Sciatic nerve (tissue), 2 donors: ENCODE measurements at regions not wholly inside any gene's neighbourhood (a gene's known extent, or its start where the extent isn't known, plus 50 kb on each side); places are given as distances from the start of the nearest gene placed in this dataset.

Experiments used
- ATAC-seq: fragments of 200-7000 bp; cut with Tn5 transposase; one replicate; pipeline ENCODE4 v1.9.1; 2020; ENCODE audit warnings: mild to moderate bottlenecking, moderate library complexity
- DNase-seq: peaks from one replicate; pipeline ENCODE4 v3.0.0-alpha.2; 2020; ENCODE audit warnings: low spot score
- intact Hi-C: fragments of 100-400 bp; cut with DNase I; formaldehyde crosslinking; loops from one replicate; pipeline ENCODE4 v1.14.2; 2022
- donor health status: DM: no; HTN: no; CAD: no.
- donor health status: DM: no; HTN: no; CAD: no.

DNA sequence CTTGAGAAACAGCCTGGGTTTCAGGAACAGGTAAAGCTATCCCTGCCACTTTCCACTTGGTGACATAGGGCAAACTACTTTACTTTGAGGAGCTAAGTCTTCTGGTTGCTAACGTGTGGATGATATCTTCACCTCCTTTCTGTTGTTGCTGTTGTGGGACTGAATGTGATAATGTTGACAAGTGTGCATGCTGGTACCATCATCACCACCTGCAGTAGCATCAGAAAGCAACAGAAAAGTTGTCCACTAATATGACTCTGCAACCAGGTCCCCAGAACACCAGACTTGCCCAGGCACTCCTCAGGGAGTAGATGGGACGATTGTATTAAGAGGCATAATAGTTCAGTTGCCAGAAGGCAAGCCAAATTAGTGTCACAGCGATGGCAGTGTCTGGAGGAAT, 203.2 kb upstream of the MCTP2 start:
- ATAC-seq (no peak), DNase-seq (no peak)
- intact Hi-C loops, result no loop called here

- ATAC-seq (no peak), DNase-seq (no peak)
- intact Hi-C loops, result no loop called here
Measured at GRCh38 chr15:94027581-94027980, 203.8 kb upstream of the MCTP2 start.

GRCh38 chr15:94026458-94027304, 204.7 kb upstream of the MCTP2 start:
- ATAC-seq (no peak), DNase-seq (no peak)
- intact Hi-C loops, result no loop called here

GRCh38 chr15:94023531-94023930, 207.8 kb upstream of the MCTP2 start:
- DNase-seq (no peak), ATAC-seq (peak; percentile 72)
- intact Hi-C loops, result no loop called here

- intact Hi-C loops, result no loop called here
- ATAC-seq, result peak; percentile 43
- no peak for DNase-seq
Measured at GRCh38 chr15:94021621-94022320, 209.6 kb upstream of the MCTP2 start.

DNA sequence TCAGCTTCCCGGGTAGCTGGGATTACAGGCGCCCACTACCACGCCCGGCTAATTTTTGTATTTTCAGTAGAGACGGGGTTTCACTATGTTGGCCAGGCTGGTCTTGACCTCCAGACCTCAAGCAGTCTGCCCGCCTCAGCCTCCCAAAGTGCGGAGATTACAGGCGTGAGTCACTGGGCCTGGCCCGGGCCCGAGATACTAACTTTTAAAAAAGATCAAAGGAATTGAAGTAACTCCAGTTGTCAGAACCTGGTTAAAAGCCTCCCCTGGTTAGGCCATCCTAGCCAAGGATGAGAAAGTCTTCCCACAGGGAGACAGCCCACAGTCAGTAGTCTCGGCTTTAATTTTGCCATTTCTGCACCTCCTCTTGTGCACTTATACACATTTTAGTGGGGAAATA, 212.3 kb upstream of the MCTP2 start:
- no peak for ATAC-seq
- intact Hi-C loops, result no loop called here
- DNase-seq, result no peak

GRCh38 chr15:94015324-94015723, 216.0 kb upstream of the MCTP2 start:
- DNase-seq (no peak), ATAC-seq (no peak)
- intact Hi-C loops, result no loop called here

- ATAC-seq, result peak; percentile 63
- no peak for DNase-seq
- intact Hi-C loops, result no loop called here
Measured at GRCh38 chr15:94008104-94009074, 223.0 kb upstream of the MCTP2 start.

GRCh38 chr15:94004697-94005096, 226.7 kb upstream of the MCTP2 start:
- DNase-seq, result peak; percentile 65
- peak; percentile 91 for ATAC-seq
- intact Hi-C loops, result no loop called here

- intact Hi-C loops, result no loop called here
- ATAC-seq, result no peak
- no peak for DNase-seq
Measured at GRCh38 chr15:94002041-94002440, 229.3 kb upstream of the MCTP2 start.

DNA sequence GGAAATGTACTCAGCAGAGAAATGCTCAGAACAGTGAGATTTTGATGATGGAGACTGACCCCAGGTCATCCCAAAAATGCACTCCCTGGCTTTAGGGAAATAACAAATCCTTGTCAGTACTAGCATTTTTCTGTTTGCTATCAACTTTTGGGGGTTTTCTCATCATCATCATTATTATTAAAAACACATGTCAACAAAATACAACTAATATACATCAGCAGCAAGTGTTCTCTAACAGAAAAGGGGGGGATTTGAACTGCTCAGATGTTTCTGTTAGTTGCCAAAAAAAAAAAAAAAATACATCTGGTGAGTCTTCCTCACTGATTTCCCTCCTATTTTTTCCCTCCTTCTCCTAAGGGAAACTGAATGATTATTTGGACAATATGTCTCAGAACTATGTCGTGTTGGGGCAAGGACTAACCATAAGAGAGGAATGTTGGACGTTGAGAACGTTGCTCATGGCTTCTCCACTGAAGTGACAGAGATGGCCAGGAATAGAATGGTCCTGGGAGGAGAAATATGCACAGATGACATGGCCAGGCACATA, 230.0 kb upstream of the MCTP2 start:
- DNase-seq (no peak), ATAC-seq (peak; percentile 48)
- intact Hi-C loops, result no loop called here

GRCh38 chr15:94000606-94001005, 230.8 kb upstream of the MCTP2 start:
- ATAC-seq, result peak; percentile 68
- intact Hi-C loops, result no loop called here
- no peak for DNase-seq

DNA sequence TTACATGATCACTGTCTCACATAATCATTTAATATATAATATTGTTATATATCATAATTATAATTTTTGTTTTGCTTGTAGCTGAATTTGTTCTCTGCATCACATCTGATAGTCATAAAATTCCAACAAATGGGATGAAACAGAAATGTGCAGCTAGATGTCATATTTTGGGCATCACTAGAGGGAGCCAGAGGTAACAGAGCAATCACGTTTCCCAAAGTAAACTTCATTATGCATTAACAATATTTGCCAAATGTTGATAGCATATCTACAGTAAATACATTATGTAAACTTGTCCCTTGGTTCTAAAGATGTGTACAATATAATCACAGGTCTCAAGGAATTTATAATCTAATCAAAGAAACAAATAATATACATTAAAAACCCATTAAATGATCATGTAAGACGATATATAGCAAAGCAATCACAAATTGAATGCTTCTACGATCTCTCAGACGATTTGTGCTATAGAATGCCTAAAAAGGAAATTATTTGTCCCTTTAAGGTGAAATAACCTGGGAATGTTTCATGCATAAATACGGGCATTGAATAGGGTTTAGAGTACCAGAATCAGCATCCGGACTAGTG, 234.2 kb upstream of the MCTP2 start:
- DNase-seq (no peak), ATAC-seq (no peak)
- intact Hi-C loops, result loop anchor here (10.0 kb wide), 1 partner anchor 902 kb away; no protein-coding TSS in a partner anchor

- intact Hi-C loops, result no loop called here
- ATAC-seq (no peak), DNase-seq (no peak)
Measured at GRCh38 chr15:93989440-93989998, 241.8 kb upstream of the MCTP2 start.

DNA sequence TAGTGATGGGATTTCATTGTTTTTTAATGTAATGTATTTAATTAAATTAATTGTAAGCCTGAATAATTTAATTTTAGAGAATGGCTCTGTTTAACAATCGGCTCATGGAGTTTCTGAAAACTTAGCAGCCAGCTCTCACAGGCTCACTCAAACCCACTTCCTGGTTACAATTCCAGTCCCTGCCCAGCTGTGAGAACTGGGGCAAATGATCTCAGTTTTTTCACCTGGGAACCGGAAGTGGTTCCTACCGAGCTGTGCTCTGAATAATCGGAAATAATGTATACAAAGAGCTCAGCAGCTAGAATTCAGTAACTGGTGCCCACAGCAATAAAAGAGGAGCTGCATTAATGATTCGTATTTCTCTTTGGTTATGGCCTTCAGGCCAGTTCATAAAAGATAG, 244.3 kb upstream of the MCTP2 start:
- ATAC-seq (no peak), DNase-seq (no peak)
- intact Hi-C loops, result no loop called here

GRCh38 chr15:93986400-93986984, 244.9 kb upstream of the MCTP2 start:
- ATAC-seq (no peak), DNase-seq (no peak)
- intact Hi-C loops, result no loop called here

- ATAC-seq (no peak), DNase-seq (no peak)
- intact Hi-C loops, result no loop called here
Measured at GRCh38 chr15:93985925-93986324, 245.4 kb upstream of the MCTP2 start.

DNA sequence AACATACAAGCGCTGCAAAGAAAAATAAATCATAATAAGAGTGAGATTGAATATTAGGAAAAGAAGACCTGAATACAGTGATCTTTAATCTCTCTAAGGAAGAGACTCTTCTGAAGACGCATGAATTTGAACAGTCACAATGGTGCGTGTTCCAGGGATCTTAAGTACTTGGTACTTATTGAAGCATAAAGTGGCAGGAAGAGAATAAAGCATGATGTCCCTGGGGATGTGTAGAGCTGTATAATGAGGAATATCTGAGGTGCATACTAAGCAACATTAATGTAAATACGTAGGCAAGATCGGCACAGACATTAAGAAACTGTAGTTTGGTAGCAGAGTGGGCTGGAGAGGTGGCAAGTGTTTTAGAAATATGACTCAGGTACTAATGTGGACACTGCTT, 246.2 kb upstream of the MCTP2 start:
- intact Hi-C loops, result no loop called here
- ATAC-seq, result no peak

More for the DNA sequence above, 246.2 kb upstream of the MCTP2 start:
- DNase-seq, result no peak
